Testis (tissue), 2 donors: ENCODE measurements at regions not wholly inside any gene's neighbourhood (a gene's known extent, or its start where the extent isn't known, plus 50 kb on each side); places are given as distances from the start of the nearest gene placed in this dataset.

Source experiments
- CTCF ChIP-seq, 3 experiments: fragments of 450-650 bp in 2 of 3; fragments of 200-600 bp in 1 of 3; sonication (generic) in 1 of 3; IDR thresholded peaks; one replicate each; pipeline ENCODE4 v1.5.1; 2016 to 2019; ENCODE audit warnings: antibody characterized with exemption in 3 of 3, mild to moderate bottlenecking in 2 of 3, moderate library complexity in 1 of 3
- POLR2A ChIP-seq: fragments of 450-650 bp; IDR thresholded peaks from one replicate; pipeline ENCODE4 v1.6.1; 2017; ENCODE audit warnings: antibody characterized with exemption, mild to moderate bottlenecking, moderate library complexity

GRCh38 chr1:239436286-239436685 is 49.9 kb downstream of the CHRM3 start:
- no peak for TF ChIP-seq CTCF (IDR thresholded peaks at IDR 0.05)
- no peak for TF ChIP-seq POLR2A
